ENCODE measurements at regions not wholly inside any gene's neighbourhood (a gene's known extent, or its start where the extent isn't known, plus 50 kb on each side); places are given as distances from the start of the nearest gene placed in this dataset.
"Not testable (repeated sequence)": the region's sequence is repeated elsewhere in the genome, so short reads cannot be mapped to it uniquely, and the experiment has no call there.

DNA sequence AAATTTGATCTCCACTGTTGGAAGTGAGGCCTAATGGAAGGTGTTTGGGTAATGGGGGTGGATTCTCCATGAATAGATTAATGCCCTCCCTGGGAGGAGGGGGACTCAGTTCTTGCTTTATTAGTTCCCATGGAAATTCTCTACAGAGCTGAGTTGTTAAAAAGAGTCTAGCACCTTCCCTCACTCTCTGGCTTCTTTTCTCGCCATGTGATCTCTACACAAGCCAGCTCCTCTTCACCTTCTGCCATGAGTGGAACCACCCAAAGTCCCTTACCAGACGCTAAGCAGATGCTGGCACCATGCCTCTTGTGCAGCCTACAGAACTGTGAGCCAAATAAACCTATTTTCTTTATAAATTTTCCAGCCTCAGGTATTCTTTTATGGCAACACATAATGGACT is 465.8 kb upstream of the ANO5 start:
- no peaks in the 10 kb centered on the region for H3K27me3 ChIP-seq (ENCODE audit: insufficient read depth, low read depth, severe bottlenecking)
- H3K36me3 ChIP-seq, result no peaks in the 10 kb centered on the region
- DNase-seq, result no peak
- no peak overlapping the region for H3K27ac ChIP-seq
- no peak overlapping the region for H3K4me3 ChIP-seq (ENCODE audit: low read depth, low read length)
- no peaks in the 10 kb centered on the region for H3K9me3 ChIP-seq (ENCODE audit: severe bottlenecking)
- TF ChIP-seq, protein P1, sequence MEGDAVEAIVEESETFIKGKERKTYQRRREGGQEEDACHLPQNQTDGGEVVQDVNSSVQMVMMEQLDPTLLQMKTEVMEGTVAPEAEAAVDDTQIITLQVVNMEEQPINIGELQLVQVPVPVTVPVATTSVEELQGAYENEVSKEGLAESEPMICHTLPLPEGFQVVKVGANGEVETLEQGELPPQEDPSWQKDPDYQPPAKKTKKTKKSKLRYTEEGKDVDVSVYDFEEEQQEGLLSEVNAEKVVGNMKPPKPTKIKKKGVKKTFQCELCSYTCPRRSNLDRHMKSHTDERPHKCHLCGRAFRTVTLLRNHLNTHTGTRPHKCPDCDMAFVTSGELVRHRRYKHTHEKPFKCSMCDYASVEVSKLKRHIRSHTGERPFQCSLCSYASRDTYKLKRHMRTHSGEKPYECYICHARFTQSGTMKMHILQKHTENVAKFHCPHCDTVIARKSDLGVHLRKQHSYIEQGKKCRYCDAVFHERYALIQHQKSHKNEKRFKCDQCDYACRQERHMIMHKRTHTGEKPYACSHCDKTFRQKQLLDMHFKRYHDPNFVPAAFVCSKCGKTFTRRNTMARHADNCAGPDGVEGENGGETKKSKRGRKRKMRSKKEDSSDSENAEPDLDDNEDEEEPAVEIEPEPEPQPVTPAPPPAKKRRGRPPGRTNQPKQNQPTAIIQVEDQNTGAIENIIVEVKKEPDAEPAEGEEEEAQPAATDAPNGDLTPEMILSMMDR (IDR thresholded peaks at IDR 0.05; ENCODE audit: low read depth, low read length), result no peak

DNA sequence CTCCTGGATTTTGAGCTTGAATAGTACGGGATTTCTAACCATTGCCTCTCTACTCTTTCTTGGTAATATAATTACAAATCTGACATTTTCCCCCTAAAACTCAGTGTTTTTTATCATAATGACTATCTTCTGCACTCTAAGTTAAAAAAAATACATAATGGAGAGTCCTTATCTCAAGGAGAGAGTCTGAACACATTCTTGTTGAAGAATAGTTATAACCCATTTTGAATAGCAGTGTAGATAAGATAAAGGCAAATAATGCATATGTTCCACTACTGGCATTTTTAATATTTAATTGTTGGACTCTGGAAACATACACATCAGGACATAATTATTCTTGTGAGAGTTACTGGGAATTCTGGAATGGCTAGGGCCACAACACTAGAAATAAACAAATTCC is 456.5 kb upstream of the ANO5 start:
- TF ChIP-seq, protein P1 (IDR thresholded peaks at IDR 0.05; ENCODE audit: low read depth, low read length), result no peak
- Histone ChIP-seq H3K9me3 (ENCODE audit: severe bottlenecking) (no peaks in the 10 kb centered on the region), H3K27ac (no peak overlapping the region), H3K27me3 (ENCODE audit: insufficient read depth, low read depth, severe bottlenecking) (no peaks in the 10 kb centered on the region), H3K4me3 (ENCODE audit: low read depth, low read length) (no peak overlapping the region), H3K36me3 (no peaks in the 10 kb centered on the region)
- no peak for DNase-seq

DNA sequence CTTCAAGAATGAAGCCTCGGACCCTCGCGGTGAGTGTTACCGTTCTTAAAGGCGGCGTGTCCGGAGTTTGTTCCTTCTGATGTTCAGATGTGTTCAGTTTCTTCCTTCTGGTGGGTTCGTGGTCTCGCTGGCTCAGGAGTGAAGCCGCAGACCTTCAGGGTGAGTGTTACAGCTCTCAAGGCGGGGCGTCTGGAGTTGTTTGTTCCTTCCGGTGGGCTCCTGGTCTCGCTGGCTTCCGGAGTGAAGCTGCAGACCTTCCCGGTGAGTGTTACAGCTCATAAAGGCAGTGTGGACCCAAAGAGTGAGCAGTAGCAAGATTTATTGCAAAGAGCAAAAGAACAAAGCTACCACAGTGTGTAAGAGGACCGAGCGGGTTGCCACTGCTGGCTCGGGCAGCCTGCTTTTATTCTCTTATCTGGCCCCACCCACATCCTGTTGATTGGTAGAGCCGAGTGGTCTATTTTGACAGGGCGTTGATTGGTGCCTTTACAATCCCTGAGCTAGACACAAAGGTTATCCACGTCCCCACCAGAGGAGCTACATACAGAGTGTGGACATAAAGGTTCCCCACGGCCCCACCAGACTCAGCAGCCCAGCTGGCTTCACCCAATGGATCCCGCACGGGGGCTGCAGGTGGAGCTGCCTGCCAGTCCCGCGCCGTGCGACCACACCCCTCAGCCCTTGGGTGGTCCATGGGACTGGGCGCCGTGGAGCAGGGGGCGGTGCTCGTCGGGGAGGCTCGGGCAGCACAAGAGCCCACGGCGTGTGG is 440.2 kb upstream of the ANO5 start:
- not testable (repeated sequence) for H3K4me3 ChIP-seq (ENCODE audit: low read depth, low read length); H3K9me3 ChIP-seq (ENCODE audit: severe bottlenecking); H3K27ac ChIP-seq; H3K36me3 ChIP-seq; H3K27me3 ChIP-seq (ENCODE audit: insufficient read depth, low read depth, severe bottlenecking); DNase-seq

DNA sequence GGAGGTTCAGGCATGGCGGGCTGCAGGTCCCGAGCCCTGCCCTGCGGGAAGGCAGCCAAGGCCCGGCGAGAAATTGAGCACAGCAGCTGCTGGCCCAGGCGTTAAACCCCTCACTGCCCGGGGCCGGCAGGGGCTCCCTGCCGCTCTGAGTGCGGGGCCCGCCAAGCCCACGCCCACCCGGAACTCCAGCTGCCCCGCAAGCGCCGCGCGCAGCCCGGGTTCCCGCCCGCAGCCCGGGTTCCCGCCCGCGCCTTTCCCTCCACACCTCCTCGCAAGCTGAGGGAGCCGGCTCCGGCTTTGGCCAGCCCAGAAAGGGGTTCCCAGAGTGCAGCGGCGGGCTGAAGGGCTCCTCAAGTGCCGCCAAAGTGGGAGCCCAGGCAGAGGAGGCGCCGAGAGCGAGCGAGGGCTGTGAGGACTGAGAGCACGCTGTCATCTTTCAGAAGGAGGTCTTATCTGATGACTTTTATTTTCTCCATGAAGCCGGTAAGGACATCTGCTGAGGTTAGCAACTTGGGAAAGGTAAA is 439.6 kb upstream of the ANO5 start:
- H3K9me3 ChIP-seq (ENCODE audit: severe bottlenecking); DNase-seq; H3K27me3 ChIP-seq (ENCODE audit: insufficient read depth, low read depth, severe bottlenecking); H3K4me3 ChIP-seq (ENCODE audit: low read depth, low read length); H3K27ac ChIP-seq; H3K36me3 ChIP-seq: not testable (repeated sequence)

DNA sequence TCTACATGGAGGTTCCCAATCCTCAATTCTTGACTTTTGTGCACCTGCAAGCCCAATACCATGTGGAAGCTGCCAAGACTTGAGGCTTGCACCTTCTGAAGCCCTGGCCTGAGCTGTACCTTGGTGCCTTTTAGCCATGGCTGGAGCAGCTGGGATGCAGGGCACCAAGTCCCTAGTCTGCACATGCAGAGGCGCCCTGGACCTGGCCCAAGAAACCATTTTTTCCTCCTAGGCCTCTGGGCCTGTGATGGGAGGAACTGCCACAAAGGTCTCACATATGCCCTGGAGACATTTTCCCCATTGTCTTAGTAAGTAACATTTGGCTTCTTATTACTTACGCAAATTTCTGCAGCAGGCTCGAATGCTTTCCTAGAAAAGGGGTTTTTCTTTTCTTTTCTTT is 431.9 kb upstream of the ANO5 start:
- Histone ChIP-seq H3K9me3 (ENCODE audit: severe bottlenecking) (peaks cover 3% of the 10 kb centered on the region), H3K27ac (no peak overlapping the region), H3K36me3 (no peaks in the 10 kb centered on the region), H3K27me3 (ENCODE audit: insufficient read depth, low read depth, severe bottlenecking) (no peaks in the 10 kb centered on the region), H3K4me3 (ENCODE audit: low read depth, low read length) (no peak overlapping the region)
- no peak for DNase-seq
- TF ChIP-seq, protein P1 (IDR thresholded peaks at IDR 0.05; ENCODE audit: low read depth, low read length), result no peak

DNA sequence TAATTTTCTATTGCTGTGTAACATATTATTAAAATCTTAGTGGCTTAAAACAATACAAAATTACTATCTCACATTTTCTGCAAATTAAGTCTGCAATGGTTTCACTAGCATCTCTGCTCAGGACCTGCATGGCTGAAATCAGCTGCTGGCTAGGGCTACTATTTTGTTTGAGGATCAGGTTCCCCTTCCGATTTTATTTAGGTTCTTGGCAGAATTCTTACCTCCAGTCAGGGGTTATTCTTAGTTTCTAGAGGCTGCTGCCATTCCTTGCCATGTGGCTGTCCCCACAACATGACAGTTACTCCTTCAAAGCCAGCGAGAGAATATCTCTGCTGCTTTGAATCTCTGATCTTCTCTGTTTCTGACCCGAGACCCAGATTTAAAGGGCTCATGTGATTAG is 424.5 kb upstream of the ANO5 start:
- TF ChIP-seq, protein P1 (IDR thresholded peaks at IDR 0.05; ENCODE audit: low read depth, low read length), result no peak
- Histone ChIP-seq H3K9me3 (ENCODE audit: severe bottlenecking) (no peaks in the 10 kb centered on the region), H3K36me3 (no peaks in the 10 kb centered on the region), H3K27ac (no peak overlapping the region), H3K27me3 (ENCODE audit: insufficient read depth, low read depth, severe bottlenecking) (no peaks in the 10 kb centered on the region), H3K4me3 (ENCODE audit: low read depth, low read length) (no peak overlapping the region)
- no peak for DNase-seq

DNA sequence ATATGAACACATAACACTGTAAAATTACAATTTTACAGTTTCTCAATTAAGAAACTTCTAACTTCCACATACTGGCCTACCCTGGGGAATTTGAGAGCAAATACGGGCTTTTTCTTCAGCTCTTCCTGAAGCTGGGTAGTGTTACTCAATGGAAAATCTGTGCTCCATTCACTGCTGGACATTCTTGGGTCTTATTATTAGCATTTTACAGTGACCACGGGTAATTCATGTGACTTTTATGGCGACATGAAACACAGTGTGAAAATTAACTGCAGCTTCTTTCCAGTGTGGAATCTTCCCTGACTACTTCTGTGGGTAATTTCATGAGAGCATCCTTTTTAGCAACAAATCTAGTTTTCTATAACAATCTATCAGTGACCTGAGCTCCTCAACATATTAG is 423.7 kb upstream of the ANO5 start:
- no peaks in the 10 kb centered on the region for H3K27me3 ChIP-seq (ENCODE audit: insufficient read depth, low read depth, severe bottlenecking)
- H3K9me3 ChIP-seq (ENCODE audit: severe bottlenecking), result no peaks in the 10 kb centered on the region
- no peaks in the 10 kb centered on the region for H3K36me3 ChIP-seq
- H3K27ac ChIP-seq, result no peak overlapping the region
- TF ChIP-seq, protein P1 (IDR thresholded peaks at IDR 0.05; ENCODE audit: low read depth, low read length), result no peak
- no peak for DNase-seq
- H3K4me3 ChIP-seq (ENCODE audit: low read depth, low read length), result no peak overlapping the region
